ENCODE measurements at regions not wholly inside any gene's neighbourhood (a gene's known extent, or its start where the extent isn't known, plus 50 kb on each side); places are given as distances from the start of the nearest gene placed in this dataset.

GRCh38 chr13:57933606-57934005 is 302.1 kb downstream of the PCDH17 start:
- no peak for TF ChIP-seq CTCF (IDR thresholded peaks at IDR 0.05)
- TF ChIP-seq POLR2A (IDR thresholded peaks at IDR 0.05), result no peak
